ENCODE measurements at regions not wholly inside any gene's neighbourhood (a gene's known extent, or its start where the extent isn't known, plus 50 kb on each side); places are given as distances from the start of the nearest gene placed in this dataset.

DNA sequence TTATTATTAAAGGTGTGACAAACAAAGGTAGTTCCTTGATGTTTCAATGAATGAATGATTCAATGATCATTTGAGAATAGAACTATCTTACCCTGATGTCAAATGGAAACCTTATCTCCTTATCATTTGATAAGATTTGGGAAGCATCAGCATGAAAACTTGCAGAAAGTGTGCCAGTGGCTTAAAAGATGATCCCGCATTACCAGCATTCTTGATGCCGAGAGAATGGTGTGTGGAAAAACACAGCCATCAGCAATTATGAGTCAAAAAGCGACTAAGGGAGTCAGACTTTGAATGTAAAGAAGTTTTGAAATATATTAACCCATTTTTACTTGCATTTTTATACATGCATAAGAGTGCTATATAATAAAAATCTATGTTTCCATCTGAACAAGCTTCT lies 93.7 kb downstream of the MAIP1 start:
- TF ChIP-seq, protein P1, sequence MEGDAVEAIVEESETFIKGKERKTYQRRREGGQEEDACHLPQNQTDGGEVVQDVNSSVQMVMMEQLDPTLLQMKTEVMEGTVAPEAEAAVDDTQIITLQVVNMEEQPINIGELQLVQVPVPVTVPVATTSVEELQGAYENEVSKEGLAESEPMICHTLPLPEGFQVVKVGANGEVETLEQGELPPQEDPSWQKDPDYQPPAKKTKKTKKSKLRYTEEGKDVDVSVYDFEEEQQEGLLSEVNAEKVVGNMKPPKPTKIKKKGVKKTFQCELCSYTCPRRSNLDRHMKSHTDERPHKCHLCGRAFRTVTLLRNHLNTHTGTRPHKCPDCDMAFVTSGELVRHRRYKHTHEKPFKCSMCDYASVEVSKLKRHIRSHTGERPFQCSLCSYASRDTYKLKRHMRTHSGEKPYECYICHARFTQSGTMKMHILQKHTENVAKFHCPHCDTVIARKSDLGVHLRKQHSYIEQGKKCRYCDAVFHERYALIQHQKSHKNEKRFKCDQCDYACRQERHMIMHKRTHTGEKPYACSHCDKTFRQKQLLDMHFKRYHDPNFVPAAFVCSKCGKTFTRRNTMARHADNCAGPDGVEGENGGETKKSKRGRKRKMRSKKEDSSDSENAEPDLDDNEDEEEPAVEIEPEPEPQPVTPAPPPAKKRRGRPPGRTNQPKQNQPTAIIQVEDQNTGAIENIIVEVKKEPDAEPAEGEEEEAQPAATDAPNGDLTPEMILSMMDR (IDR thresholded peaks at IDR 0.05) = no peak
- TF ChIP-seq POLR2AphosphoS5 (IDR thresholded peaks at IDR 0.05) = no peak
- no peak for TF ChIP-seq POLR2A (IDR thresholded peaks at IDR 0.05)
